Head of caudate nucleus (tissue), 42 donors: ENCODE measurements at regions not wholly inside any gene's neighbourhood (a gene's known extent, or its start where the extent isn't known, plus 50 kb on each side); places are given as distances from the start of the nearest gene placed in this dataset.
A peak's percentile ranks its signal among the peaks of the same experiment; 100 is the strongest.

ENCODE experiments used
- DNase-seq, 42 donors: peaks; one replicate each; pipeline versions ENCODE4 v3.0.0 to v3.0.0-alpha.2; 2020 to 2021; ENCODE audit warnings: mixed read lengths in 7 of 42
- intact Hi-C: fragments of 100-400 bp; cut with DNase I; formaldehyde crosslinking; loops from one replicate; pipeline ENCODE4 v1.15.0; 2022

GRCh38 chr1:217373761-217374701 is 256.9 kb downstream of the GPATCH2 start:
- no peak for DNase-seq
- intact Hi-C loops, result no loop called here

- no peak for DNase-seq
- intact Hi-C loops, result no loop called here
Observed at GRCh38 chr1:217372049-217372970, 258.6 kb downstream of the GPATCH2 start.

- intact Hi-C loops, result no loop called here
- DNase-seq, result no peak
Observed at GRCh38 chr1:217370757-217371156, 260.1 kb downstream of the GPATCH2 start.

- intact Hi-C loops, result no loop called here
- DNase-seq, result no peak
Observed at GRCh38 chr1:217369996-217370551, 260.8 kb downstream of the GPATCH2 start.

- no peak for DNase-seq
- intact Hi-C loops, result no loop called here
Observed at GRCh38 chr1:217369271-217369981, 261.5 kb downstream of the GPATCH2 start.

- intact Hi-C loops, result no loop called here
- DNase-seq, result no peak
Observed at GRCh38 chr1:217364220-217364619, 266.7 kb downstream of the GPATCH2 start.

GRCh38 chr1:217363319-217363718 is 267.6 kb downstream of the GPATCH2 start:
- no peak for DNase-seq
- intact Hi-C loops, result no loop called here

- intact Hi-C loops, result no loop called here
- DNase-seq, result no peak
Observed at GRCh38 chr1:217360510-217360909, 270.4 kb downstream of the GPATCH2 start.

- intact Hi-C loops, result no loop called here
- no peak for DNase-seq
Observed at GRCh38 chr1:217354895-217355294, 276.0 kb downstream of the GPATCH2 start.

GRCh38 chr1:217348960-217349664 is 281.8 kb downstream of the GPATCH2 start:
- no peak for DNase-seq
- intact Hi-C loops, result no loop called here

- intact Hi-C loops, result no loop called here
Observed at GRCh38 chr1:217344712-217345111, 286.2 kb downstream of the GPATCH2 start.

GRCh38 chr1:217343907-217344306 is 287.0 kb downstream of the GPATCH2 start:
- no peak for DNase-seq
- intact Hi-C loops, result no loop called here

More at GRCh38 chr1:217344712-217345111, 286.2 kb downstream of the GPATCH2 start:
- no peak for DNase-seq

- intact Hi-C loops, result no loop called here
- no peak for DNase-seq
Observed at GRCh38 chr1:217342105-217342504, 288.8 kb downstream of the GPATCH2 start.

GRCh38 chr1:217336724-217337123 is 294.2 kb downstream of the GPATCH2 start:
- DNase-seq, result no peak
- intact Hi-C loops, result no loop called here

GRCh38 chr1:217333939-217334338 is 297.0 kb downstream of the GPATCH2 start:
- peak in 40 of 42 donors; percentile 7 to 80 (median 44) for DNase-seq
- intact Hi-C loops, result no loop called here

- peak in 4 of 42 donors; percentile 7 to 53 (median 26) for DNase-seq
- intact Hi-C loops, result no loop called here
Observed at GRCh38 chr1:217332431-217333065, 298.3 kb downstream of the GPATCH2 start.

- DNase-seq, result no peak
- intact Hi-C loops, result no loop called here
Observed at GRCh38 chr1:217331698-217332097, 299.2 kb downstream of the GPATCH2 start.

- intact Hi-C loops, result no loop called here
- DNase-seq, result no peak
Observed at GRCh38 chr1:217327901-217328300, 303.0 kb downstream of the GPATCH2 start.
